OCI-LY7 (cell line): ENCODE measurements at regions not wholly inside any gene's neighbourhood (a gene's known extent, or its start where the extent isn't known, plus 50 kb on each side); places are given as distances from the start of the nearest gene placed in this dataset.

Source experiments
- BruUV-seq: library from RNA; stranded (reverse); fragments of 400-500 nt; replicated peaks from 2 replicates; lab custom pipeline; 2021; lab: Mats Ljungman, UMichigan
- CTCF ChIA-PET: fragments of 300-600 bp; sonication (Branson Sonifier 250); formaldehyde crosslinking; loops from one replicate; lab custom pipeline; 2022; ENCODE audit warnings: antibody characterized with exemption; ENCODE audit not compliant: unreplicated experiment; lab: Charles Lee
- POLR2A ChIA-PET: fragments of 300-600 bp; sonication (Branson Sonifier 250); formaldehyde crosslinking; loops from one replicate; lab custom pipeline; 2022; ENCODE audit warnings: antibody characterized with exemption; lab: Charles Lee
- DNase-seq: peaks from one replicate; pipeline ENCODE4 v3.0.0-alpha.2; 2015; ENCODE audit warnings: low spot score
- H2AFZ ChIP-seq: fragments of 200-600 bp; sonication (generic), shearing (Covaris generic); 2 replicates; pipeline ENCODE4 v1.6.1; 2014; ENCODE audit warnings: mild to moderate bottlenecking, antibody characterized with exemption, low read length, moderate library complexity
- H3K27ac ChIP-seq: fragments of 200-600 bp; sonication (generic); 2 replicates; pipeline ENCODE4 v1.5.1; 2014; ENCODE audit warnings: mixed run types, low read depth, mild to moderate bottlenecking, moderate library complexity, low read length, inconsistent platforms; ENCODE audit not compliant: poor library complexity, severe bottlenecking
- H3K36me3 ChIP-seq: fragments of 200-600 bp; sonication (generic); 2 replicates; pipeline ENCODE4 v1.6.1; 2014; ENCODE audit warnings: mild to moderate bottlenecking, antibody characterized with exemption, low read length, moderate library complexity, mixed read lengths; ENCODE audit not compliant: insufficient read depth
- H3K4me1 ChIP-seq: fragments of 200-600 bp; sonication (generic); 2 replicates; pipeline ENCODE4 v1.5.1; 2014; ENCODE audit warnings: mild to moderate bottlenecking, low read length; ENCODE audit not compliant: insufficient read depth, poor library complexity, severe bottlenecking
- H3K4me2 ChIP-seq: fragments of 200-600 bp; sonication (generic); 2 replicates; pipeline ENCODE4 v1.6.1; 2014; ENCODE audit warnings: mild to moderate bottlenecking, low read length
- H3K4me3 ChIP-seq: fragments of 200-600 bp; sonication (generic); 2 replicates; pipeline ENCODE4 v1.5.1; 2014; ENCODE audit warnings: mild to moderate bottlenecking, low read depth, low read length; ENCODE audit not compliant: poor library complexity, severe bottlenecking
- H3K79me2 ChIP-seq: fragments of 200-600 bp; sonication (generic); 2 replicates; pipeline ENCODE4 v1.6.1; 2016; ENCODE audit warnings: low read depth, mild to moderate bottlenecking, low read length, moderate library complexity, mixed read lengths; ENCODE audit not compliant: insufficient read depth
- H3K9me2 ChIP-seq: fragments of 200-600 bp; sonication (generic); 2 replicates; pipeline ENCODE4 v1.6.1; 2016; ENCODE audit warnings: mild to moderate bottlenecking, low read length, mixed read lengths; ENCODE audit not compliant: insufficient read depth
- H3K9me3 ChIP-seq: fragments of 200-600 bp; sonication (generic); 2 replicates; pipeline ENCODE4 v1.6.1; 2014; ENCODE audit warnings: mild to moderate bottlenecking, mixed run types, low read length, mixed read lengths
- H4K20me1 ChIP-seq: fragments of 200-600 bp; sonication (generic); 2 replicates; pipeline ENCODE4 v1.6.1; 2014; ENCODE audit warnings: mild to moderate bottlenecking, antibody characterized with exemption, low read length, moderate library complexity, mixed read lengths; ENCODE audit not compliant: insufficient read depth
- CTCF ChIP-seq: fragments of 200-600 bp; sonication (generic); conservative IDR thresholded peaks from 2 replicates; pipeline ENCODE4 v1.5.1; 2014; ENCODE audit warnings: mild to moderate bottlenecking, antibody characterized with exemption, low read length, moderate library complexity, mixed read lengths
- EZH2phosphoT487 ChIP-seq: fragments of 200-600 bp; sonication (generic); IDR thresholded peaks from 2 replicates; pipeline ENCODE4 v1.6.1; 2018; ENCODE audit warnings: low read depth, borderline replicate concordance, mild to moderate bottlenecking, mixed run types, antibody characterized with exemption, low read length, moderate library complexity, mixed read lengths
- intact Hi-C: fragments of 100-400 bp; cut with micrococcal nuclease; formaldehyde crosslinking; loops from one replicate; pipeline ENCODE4 v1.10.0; 2022; ENCODE audit not compliant: unreplicated experiment

- no peak for DNase-seq
- Histone ChIP-seq H2AFZ (no peak overlapping the region), H3K36me3 (no peaks in the 10 kb centered on the region), H3K4me3 (no peak overlapping the region), H4K20me1 (no peaks in the 10 kb centered on the region), H3K9me3 (no peaks in the 10 kb centered on the region), H3K4me1 (no peaks in the 10 kb centered on the region), H3K4me2 (no peak overlapping the region), H3K27ac (no peak overlapping the region), H3K79me2 (no peaks in the 10 kb centered on the region), H3K9me2 (no peaks in the 10 kb centered on the region)
- POLR2A ChIA-PET, result no interaction called here
- BruUV-seq, result no TSS peak
- CTCF ChIA-PET, result no interaction called here
- intact Hi-C loops, result loop anchor here (10.0 kb wide), 1 partner anchor 83 kb away; no protein-coding TSS in a partner anchor
- TF ChIP-seq EZH2phosphoT487 (no peak), CTCF (no peak)
These were observed 75.0 kb upstream of the WNT4 start for GRCh38 chr1:22217811-22218460.

GRCh38 chr1:22218618-22219250 is 75.8 kb upstream of the WNT4 start:
- DNase-seq, result no peak
- no peaks in the 10 kb centered on the region for H3K9me2 ChIP-seq
- ChIA-PET CTCF (no interaction called here), POLR2A (no interaction called here)
- H3K79me2 ChIP-seq, result no peaks in the 10 kb centered on the region
- intact Hi-C loops, result loop anchor here (10.0 kb wide), 1 partner anchor 84 kb away; no protein-coding TSS in a partner anchor
- H3K9me3 ChIP-seq, result no peaks in the 10 kb centered on the region
- H3K4me1 ChIP-seq, result no peaks in the 10 kb centered on the region
- H3K4me3 ChIP-seq, result no peak overlapping the region
- TF ChIP-seq CTCF (no peak), EZH2phosphoT487 (no peak)
- H2AFZ ChIP-seq, result no peak overlapping the region
- BruUV-seq, result no TSS peak
- H3K36me3 ChIP-seq, result no peaks in the 10 kb centered on the region
- H4K20me1 ChIP-seq, result no peaks in the 10 kb centered on the region
- no peak overlapping the region for H3K27ac ChIP-seq
- no peak overlapping the region for H3K4me2 ChIP-seq

- CTCF ChIA-PET, result no interaction called here
- H3K4me3 ChIP-seq, result no peak overlapping the region
- DNase-seq, result no peak
- no peaks in the 10 kb centered on the region for H3K9me3 ChIP-seq
- intact Hi-C loops, result no loop called here
- no peak overlapping the region for H3K27ac ChIP-seq
- POLR2A ChIA-PET, result no interaction called here
- BruUV-seq, result no TSS peak
- H4K20me1 ChIP-seq, result no peaks in the 10 kb centered on the region
- no peak for TF ChIP-seq EZH2phosphoT487
- no peak for TF ChIP-seq CTCF
- no peaks in the 10 kb centered on the region for H3K9me2 ChIP-seq
- no peak overlapping the region for H3K4me2 ChIP-seq
- H2AFZ ChIP-seq, result no peak overlapping the region
- no peaks in the 10 kb centered on the region for H3K79me2 ChIP-seq
- H3K36me3 ChIP-seq, result no peaks in the 10 kb centered on the region
- no peaks in the 10 kb centered on the region for H3K4me1 ChIP-seq
These were observed 78.4 kb upstream of the WNT4 start for GRCh38 chr1:22221233-22221780.
